ENCODE measurements at regions not wholly inside any gene's neighbourhood (a gene's known extent, or its start where the extent isn't known, plus 50 kb on each side); places are given as distances from the start of the nearest gene placed in this dataset.

DNA sequence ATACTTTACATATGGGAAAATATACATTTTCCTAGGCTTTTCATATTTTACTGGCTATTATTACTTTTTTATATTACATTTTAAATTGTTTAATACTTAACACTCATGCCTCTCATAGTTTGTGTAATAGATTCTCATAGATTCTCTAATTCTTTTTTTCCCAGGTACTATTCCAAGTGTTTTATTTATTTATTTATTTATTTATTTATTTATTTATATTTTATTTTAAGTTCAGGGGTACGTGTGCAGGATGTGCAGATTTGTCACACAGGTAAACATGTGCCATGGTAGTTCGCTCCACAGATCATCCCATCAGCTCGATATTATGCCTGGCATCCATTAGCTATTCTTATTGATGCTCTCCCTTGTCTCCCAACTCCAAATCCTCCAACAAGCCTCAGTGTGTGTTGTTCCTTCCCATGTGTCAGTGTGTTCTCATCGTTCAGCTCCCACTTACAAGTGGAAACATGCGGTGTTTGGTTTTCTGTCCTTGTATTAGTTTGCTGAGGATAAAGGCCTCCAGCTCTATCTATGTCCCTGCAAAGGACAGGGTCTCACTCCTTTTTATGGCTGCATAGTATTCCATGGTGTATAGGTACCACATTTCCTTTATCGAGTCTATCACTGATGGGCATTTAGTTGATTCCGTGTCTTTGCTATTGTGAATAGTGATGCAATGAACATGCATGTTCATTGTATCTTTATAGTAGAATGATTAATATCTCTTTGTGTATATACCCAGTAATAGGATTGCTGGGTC lies 205.4 kb upstream of the P2RY1 start:
- TF ChIP-seq CTCF (IDR thresholded peaks at IDR 0.05; ENCODE audit: poor library complexity) (no peak), EZH2phosphoT487 (IDR thresholded peaks at IDR 0.05; ENCODE audit: low read depth, severe bottlenecking, unreplicated experiment) (no peak), EZH2 (IDR thresholded peaks at IDR 0.05; ENCODE audit: borderline replicate concordance) (no peak)

Measured in hepatocyte (in vitro differentiated cells).